Kidney epithelial cell (primary cell): ENCODE measurements at regions not wholly inside any gene's neighbourhood (a gene's known extent, or its start where the extent isn't known, plus 50 kb on each side); places are given as distances from the start of the nearest gene placed in this dataset.
"Not testable (repeated sequence)": the region's sequence is repeated elsewhere in the genome, so short reads cannot be mapped to it uniquely, and the experiment has no call there.

ENCODE experiments used
- DNase-seq: peaks from one replicate; pipeline ENCODE4 v3.0.0-alpha.2; 2010; ENCODE audit warnings: low read depth
- H3K27me3 ChIP-seq: 2 replicates; pipeline ENCODE4 v1.6.0; 2011; ENCODE audit warnings: low read length; ENCODE audit not compliant: control insufficient read depth, insufficient read depth
- H3K36me3 ChIP-seq: 2 replicates; pipeline ENCODE4 v1.5.1; 2011; ENCODE audit warnings: low read length; ENCODE audit not compliant: control insufficient read depth, insufficient read depth
- H3K4me3 ChIP-seq: 2 replicates; pipeline ENCODE4 v1.5.1; 2011; ENCODE audit warnings: low read depth, mild to moderate bottlenecking, control low read depth, low read length
- TF ChIP-seq, protein P1 (sequence below): IDR thresholded peaks from 2 replicates; pipeline ENCODE4 v1.5.1; 2011; ENCODE audit warnings: mild to moderate bottlenecking, moderate library complexity, low read length, control low read depth, inconsistent platforms; ENCODE audit not compliant: insufficient read depth, poor library complexity, severe bottlenecking

- not testable (repeated sequence) for H3K36me3 ChIP-seq
Observed at GRCh38 chr17:13659051-13659450, 57.3 kb upstream of the HS3ST3A1 start.

DNA sequence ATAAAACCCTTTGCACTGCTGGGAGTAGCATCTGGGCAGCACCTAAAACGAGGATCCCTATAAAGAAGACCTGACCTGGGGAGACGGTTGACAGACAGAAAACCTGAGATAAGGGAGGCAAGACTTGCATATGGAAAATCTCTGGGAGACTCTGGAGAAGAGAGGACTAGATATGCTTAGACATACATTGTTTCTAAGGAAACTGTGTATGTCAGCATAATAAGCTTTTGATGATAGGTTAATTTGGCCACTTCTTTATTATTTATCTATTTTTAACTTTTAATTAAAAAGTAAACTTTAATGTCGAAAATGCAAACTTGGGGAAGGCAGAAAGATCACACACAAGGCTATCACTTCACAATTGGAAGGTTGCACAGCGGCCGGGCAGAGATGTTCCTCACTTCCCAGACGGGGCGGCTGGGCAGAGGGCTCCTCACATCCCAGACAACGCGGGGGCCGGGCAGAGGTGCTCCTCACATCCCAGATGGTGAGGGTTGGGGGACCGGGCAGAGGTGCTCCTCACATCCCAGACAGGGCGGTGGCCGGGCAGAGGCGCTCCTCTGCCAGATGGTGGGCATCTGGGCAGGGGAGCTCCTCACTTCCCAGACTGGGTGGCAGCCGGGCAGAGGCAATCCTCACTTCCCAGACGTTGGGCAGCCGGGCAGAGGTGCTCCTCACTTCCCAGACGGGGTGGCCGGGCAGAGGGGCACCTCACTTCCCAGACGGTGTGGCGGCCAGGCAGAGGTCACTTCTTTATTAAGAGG, 64.3 kb upstream of the HS3ST3A1 start:
- Histone ChIP-seq H3K27me3 (no peaks in the 10 kb centered on the region), H3K36me3 (no peaks in the 10 kb centered on the region), H3K4me3 (no peak overlapping the region)
- TF ChIP-seq, protein P1, sequence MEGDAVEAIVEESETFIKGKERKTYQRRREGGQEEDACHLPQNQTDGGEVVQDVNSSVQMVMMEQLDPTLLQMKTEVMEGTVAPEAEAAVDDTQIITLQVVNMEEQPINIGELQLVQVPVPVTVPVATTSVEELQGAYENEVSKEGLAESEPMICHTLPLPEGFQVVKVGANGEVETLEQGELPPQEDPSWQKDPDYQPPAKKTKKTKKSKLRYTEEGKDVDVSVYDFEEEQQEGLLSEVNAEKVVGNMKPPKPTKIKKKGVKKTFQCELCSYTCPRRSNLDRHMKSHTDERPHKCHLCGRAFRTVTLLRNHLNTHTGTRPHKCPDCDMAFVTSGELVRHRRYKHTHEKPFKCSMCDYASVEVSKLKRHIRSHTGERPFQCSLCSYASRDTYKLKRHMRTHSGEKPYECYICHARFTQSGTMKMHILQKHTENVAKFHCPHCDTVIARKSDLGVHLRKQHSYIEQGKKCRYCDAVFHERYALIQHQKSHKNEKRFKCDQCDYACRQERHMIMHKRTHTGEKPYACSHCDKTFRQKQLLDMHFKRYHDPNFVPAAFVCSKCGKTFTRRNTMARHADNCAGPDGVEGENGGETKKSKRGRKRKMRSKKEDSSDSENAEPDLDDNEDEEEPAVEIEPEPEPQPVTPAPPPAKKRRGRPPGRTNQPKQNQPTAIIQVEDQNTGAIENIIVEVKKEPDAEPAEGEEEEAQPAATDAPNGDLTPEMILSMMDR = no peak
- DNase-seq = no peak

More at GRCh38 chr17:13659051-13659450, 57.3 kb upstream of the HS3ST3A1 start:
- not testable (repeated sequence) for H3K27me3 ChIP-seq, H3K4me3 ChIP-seq, DNase-seq

DNA sequence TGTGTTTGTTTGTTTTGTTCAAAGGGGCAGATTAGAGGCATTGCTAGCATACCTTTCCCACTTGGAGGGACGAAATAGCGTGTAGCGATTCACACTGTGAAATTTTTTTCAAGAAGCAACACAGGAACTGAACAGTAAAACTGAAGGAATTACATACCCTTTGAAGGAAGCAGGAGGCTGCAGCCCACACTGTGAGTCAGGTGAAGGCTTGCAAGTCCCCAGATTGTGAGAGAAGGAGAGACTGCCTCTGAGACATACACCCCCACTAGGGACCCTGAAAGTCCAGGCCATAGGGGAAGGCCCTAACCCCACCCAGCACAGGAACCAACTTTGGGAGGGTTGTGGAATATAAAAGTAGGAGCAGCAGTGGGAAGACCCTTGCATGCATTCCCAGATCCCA, 69.6 kb upstream of the HS3ST3A1 start:
- Histone ChIP-seq H3K36me3 (no peaks in the 10 kb centered on the region), H3K4me3 (no peak overlapping the region), H3K27me3 (no peaks in the 10 kb centered on the region)
- DNase-seq = no peak
- TF ChIP-seq, protein P1 = no peak

DNA sequence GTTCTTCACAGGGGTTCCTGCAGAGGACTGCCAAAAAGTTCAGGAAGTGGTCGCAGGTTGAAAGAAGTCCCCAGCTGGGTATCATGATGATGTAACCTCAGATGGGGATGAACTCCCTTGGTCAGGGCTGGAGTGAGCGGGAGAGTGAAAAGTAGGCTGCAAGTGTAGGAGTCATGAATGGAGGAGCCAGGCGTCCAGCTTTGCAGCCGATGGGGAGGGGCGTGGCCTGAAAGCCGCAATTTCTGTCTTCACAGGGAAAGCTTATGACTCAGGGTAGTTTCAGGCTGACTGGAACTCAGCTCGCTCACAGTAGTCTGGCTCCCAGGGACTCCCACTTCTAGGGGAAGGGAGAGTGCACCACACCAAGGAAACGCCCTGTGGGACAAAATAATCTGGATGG, 70.0 kb upstream of the HS3ST3A1 start:
- TF ChIP-seq, protein P1 = no peak
- DNase-seq = no peak
- Histone ChIP-seq H3K36me3 (no peaks in the 10 kb centered on the region), H3K27me3 (no peaks in the 10 kb centered on the region), H3K4me3 (no peak overlapping the region)

DNA sequence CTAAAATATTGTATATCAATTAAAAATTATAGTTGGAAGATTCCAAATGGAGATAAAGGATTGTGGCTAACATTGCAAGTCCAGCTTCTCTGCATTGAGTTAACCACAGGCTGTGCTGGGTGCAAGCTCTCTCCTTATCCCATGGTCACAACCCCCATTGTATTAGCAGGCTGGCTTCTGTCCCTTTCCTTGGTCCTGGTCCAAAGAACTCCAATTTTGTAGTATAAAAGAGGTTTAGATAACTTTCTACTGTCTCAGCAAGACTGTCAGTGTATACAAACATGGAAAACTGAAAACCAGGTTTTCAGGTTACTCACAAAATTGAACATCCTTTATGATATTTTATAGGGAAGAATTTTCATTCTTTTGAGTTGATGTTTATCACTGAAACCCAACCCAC, 76.6 kb upstream of the HS3ST3A1 start:
- TF ChIP-seq, protein P1 = no peak
- H3K36me3 ChIP-seq = no peaks in the 10 kb centered on the region
- DNase-seq = no peak

GRCh38 chr17:13678841-13679240, 77.1 kb upstream of the HS3ST3A1 start:
- Histone ChIP-seq H3K4me3 (no peak overlapping the region), H3K36me3 (no peaks in the 10 kb centered on the region)

More for the DNA sequence above, 76.6 kb upstream of the HS3ST3A1 start:
- Histone ChIP-seq H3K27me3 (no peaks in the 10 kb centered on the region), H3K4me3 (no peak overlapping the region)

More at GRCh38 chr17:13678841-13679240, 77.1 kb upstream of the HS3ST3A1 start:
- DNase-seq = no peak
- no peaks in the 10 kb centered on the region for H3K27me3 ChIP-seq
- TF ChIP-seq, protein P1 = no peak
